ENCODE measurements at regions not wholly inside any gene's neighbourhood (a gene's known extent, or its start where the extent isn't known, plus 50 kb on each side); places are given as distances from the start of the nearest gene placed in this dataset.
"Not testable (repeated sequence)": the region's sequence is repeated elsewhere in the genome, so short reads cannot be mapped to it uniquely, and the experiment has no call there.

- no peak for DNase-seq
Measured at GRCh38 chr3:84680700-84681099, 278.1 kb upstream of the CADM2 start.

GRCh38 chr3:84683493-84683892, 275.3 kb upstream of the CADM2 start:
- no peak for DNase-seq

GRCh38 chr3:84685467-84685866, 273.3 kb upstream of the CADM2 start:
- no peak for DNase-seq

GRCh38 chr3:84692261-84692660, 266.5 kb upstream of the CADM2 start:
- DNase-seq, result no peak

GRCh38 chr3:84710288-84710687, 248.5 kb upstream of the CADM2 start:
- DNase-seq, result not testable (repeated sequence)

GRCh38 chr3:84717894-84718293, 240.9 kb upstream of the CADM2 start:
- no peak for DNase-seq

GRCh38 chr3:84724877-84725276, 233.9 kb upstream of the CADM2 start:
- DNase-seq, result no peak

- DNase-seq, result no peak
Measured at GRCh38 chr3:84727616-84728015, 231.2 kb upstream of the CADM2 start.

GRCh38 chr3:84734731-84735130, 224.1 kb upstream of the CADM2 start:
- not testable (repeated sequence) for DNase-seq

GRCh38 chr3:84738086-84738485, 220.7 kb upstream of the CADM2 start:
- DNase-seq, result no peak

- no peak for DNase-seq
Measured at GRCh38 chr3:84742915-84743425, 215.8 kb upstream of the CADM2 start.

- DNase-seq, result no peak
Measured at GRCh38 chr3:84744130-84744529, 214.7 kb upstream of the CADM2 start.

- no peak for DNase-seq
Measured at GRCh38 chr3:84755860-84756259, 202.9 kb upstream of the CADM2 start.

GRCh38 chr3:84759361-84759760, 199.4 kb upstream of the CADM2 start:
- no peak for DNase-seq

- no peak for DNase-seq
Measured at GRCh38 chr3:84772841-84773240, 185.9 kb upstream of the CADM2 start.

GRCh38 chr3:84783281-84783680, 175.5 kb upstream of the CADM2 start:
- DNase-seq, result no peak

- no peak for DNase-seq
Measured at GRCh38 chr3:84789961-84790360, 168.8 kb upstream of the CADM2 start.

- DNase-seq, result no peak
Measured at GRCh38 chr3:84806958-84807357, 151.8 kb upstream of the CADM2 start.

GRCh38 chr3:84820126-84820525, 138.7 kb upstream of the CADM2 start:
- no peak for DNase-seq

- no peak for DNase-seq
Measured at GRCh38 chr3:84820906-84821305, 137.9 kb upstream of the CADM2 start.

GRCh38 chr3:84825817-84826216, 133.0 kb upstream of the CADM2 start:
- DNase-seq, result no peak

GRCh38 chr3:84830476-84830875, 128.3 kb upstream of the CADM2 start:
- no peak for DNase-seq

GRCh38 chr3:84835366-84835765, 123.4 kb upstream of the CADM2 start:
- DNase-seq, result no peak

- no peak for DNase-seq
Measured at GRCh38 chr3:84836961-84837360, 121.8 kb upstream of the CADM2 start.

- DNase-seq, result no peak
Measured at GRCh38 chr3:84877092-84877491, 81.7 kb upstream of the CADM2 start.

- DNase-seq, result no peak
Measured at GRCh38 chr3:84881288-84881687, 77.5 kb upstream of the CADM2 start.
